Keratinocyte (primary cell): ENCODE measurements at regions not wholly inside any gene's neighbourhood (a gene's known extent, or its start where the extent isn't known, plus 50 kb on each side); places are given as distances from the start of the nearest gene placed in this dataset.

ENCODE experiments used
- DNase-seq: peaks from one replicate; pipeline ENCODE4 v3.0.0-alpha.2; 2011; ENCODE audit warnings: low read depth, missing footprints, low spot score
- FAIRE-seq: peaks from 2 replicates; lab custom pipeline; 2011; peaks lifted over from hg19 to GRCh38; lab: Jason Lieb, UNC
- H2AFZ ChIP-seq: 2 replicates; pipeline ENCODE4 v1.6.0; 2012; ENCODE audit warnings: low read length, control low read depth, inconsistent platforms; ENCODE audit not compliant: control insufficient read depth
- H3K27ac ChIP-seq: 2 replicates; pipeline ENCODE4 v1.5.1; 2011; ENCODE audit warnings: low read length; ENCODE audit not compliant: control insufficient read depth, insufficient read depth
- H3K27me3 ChIP-seq: 3 replicates; pipeline ENCODE4 v1.6.0; 2011; ENCODE audit warnings: low read length; ENCODE audit not compliant: control insufficient read depth, insufficient read depth; ENCODE audit errors: extremely low read depth
- H3K36me3 ChIP-seq, 2 experiments: 2 replicates in 1 of 2; 3 replicates in 1 of 2; pipeline ENCODE4 v1.5.1; 2011; ENCODE audit warnings: low read length in 2 of 2, mild to moderate bottlenecking in 1 of 2; ENCODE audit not compliant: control insufficient read depth in 2 of 2, insufficient read depth in 2 of 2; ENCODE audit errors: extremely low read depth in 1 of 2
- H3K4me1 ChIP-seq: 3 replicates; pipeline ENCODE4 v1.5.1; 2011; ENCODE audit warnings: low read length; ENCODE audit not compliant: control insufficient read depth, insufficient read depth; ENCODE audit errors: extremely low read depth
- H3K4me2 ChIP-seq: 3 replicates; pipeline ENCODE4 v1.6.0; 2011; ENCODE audit warnings: low read depth, low read length; ENCODE audit not compliant: control insufficient read depth, insufficient read depth; ENCODE audit errors: extremely low read depth
- H3K4me3 ChIP-seq, 3 experiments: fragments of 200-600 bp in 1 of 3; sonication (generic) in 1 of 3; 2 replicates in 2 of 3; 3 replicates in 1 of 3; pipeline ENCODE4 v1.5.1; 2011 to 2016; ENCODE audit warnings: low read length in 3 of 3, mild to moderate bottlenecking in 3 of 3, control low read depth in 2 of 3, inconsistent platforms in 1 of 3, low read depth in 1 of 3, mixed read lengths in 1 of 3, mixed run types in 1 of 3, moderate library complexity in 1 of 3; ENCODE audit not compliant: control insufficient read depth in 2 of 3, insufficient read depth in 2 of 3; ENCODE audit errors: extremely low read depth in 1 of 3
- H3K79me2 ChIP-seq: 2 replicates; pipeline ENCODE4 v1.6.0; 2012; ENCODE audit warnings: low read length; ENCODE audit not compliant: control insufficient read depth, insufficient read depth
- H3K9ac ChIP-seq: 3 replicates; pipeline ENCODE4 v1.6.0; 2011; ENCODE audit warnings: low read length; ENCODE audit not compliant: control insufficient read depth, insufficient read depth; ENCODE audit errors: extremely low read depth
- H3K9me1 ChIP-seq: 3 replicates; pipeline ENCODE4 v1.6.0; 2011; ENCODE audit warnings: low read length; ENCODE audit not compliant: control insufficient read depth, insufficient read depth; ENCODE audit errors: extremely low read depth
- H3K9me3 ChIP-seq: 2 replicates; pipeline ENCODE4 v1.5.1; 2012; ENCODE audit warnings: low read depth, low read length; ENCODE audit not compliant: control insufficient read depth
- H4K20me1 ChIP-seq: 3 replicates; pipeline ENCODE4 v1.6.0; 2011; ENCODE audit warnings: low read length; ENCODE audit not compliant: control insufficient read depth, insufficient read depth; ENCODE audit errors: extremely low read depth
- CTCF ChIP-seq, 3 experiments: IDR thresholded peaks in 1 of 3; conservative IDR thresholded peaks in 1 of 3; optimal IDR thresholded peaks in 1 of 3; 2 replicates in 2 of 3; 3 replicates in 1 of 3; pipeline versions ENCODE3 to v1.5.1; 2011; ENCODE audit warnings: low read length in 3 of 3, mild to moderate bottlenecking in 3 of 3, moderate library complexity in 2 of 3, control low read depth in 1 of 3, inconsistent platforms in 1 of 3; ENCODE audit not compliant: insufficient read depth in 2 of 3; ENCODE audit errors: extremely low read depth in 1 of 3
- EZH2 ChIP-seq: IDR thresholded peaks from one replicate; pipeline ENCODE4 v1.6.1; 2012; ENCODE audit warnings: inconsistent platforms, mild to moderate bottlenecking, low read length, moderate library complexity
- dilution Hi-C: fragments of 300-500 bp; cut with MboI; formaldehyde crosslinking; loops from one replicate; pipeline ENCODE4 v1.7.0; 2020; ENCODE audit warnings: low sequenced_read_pairs; ENCODE audit not compliant: extremely low pct_ligation_motif_present

GRCh38 chr10:131650169-131650705, 250.6 kb upstream of the PPP2R2D start:
- peaks cover 22% of the 10 kb centered on the region for H3K9me3 ChIP-seq

GRCh38 chr10:131650771-131651673, 249.8 kb upstream of the PPP2R2D start:
- TF ChIP-seq CTCF (optimal IDR thresholded peaks at IDR 0.05 in 1 of 3, IDR thresholded peaks at IDR 0.05 in 1 of 3, conservative IDR thresholded peaks at IDR 0.05 in 1 of 3; ENCODE audit: extremely low read depth in 1 of 3, insufficient read depth in 2 of 3, low read length in 3 of 3), result no peak
- TF ChIP-seq EZH2, result no peak
- DNase-seq (no peak), FAIRE-seq (no peak)
- Histone ChIP-seq H3K4me3 (no peak overlapping the region), H3K4me2 (no peak overlapping the region), H3K79me2 (no peaks in the 10 kb centered on the region), H3K36me3 (no peaks in the 10 kb centered on the region), H3K27ac (no peak overlapping the region), H3K9me3 (peaks cover 21% of the 10 kb centered on the region), H4K20me1 (no peaks in the 10 kb centered on the region), H3K9ac (no peak overlapping the region), H3K9me1 (no peaks in the 10 kb centered on the region), H3K4me1 (no peaks in the 10 kb centered on the region), H2AFZ (no peak overlapping the region), H3K27me3 (no peaks in the 10 kb centered on the region)
- dilution Hi-C loops, result no loop called here

More at GRCh38 chr10:131650169-131650705, 250.6 kb upstream of the PPP2R2D start:
- DNase-seq (no peak), FAIRE-seq (no peak)
- TF ChIP-seq EZH2, result no peak
- no peak overlapping the region for H3K9ac ChIP-seq
- no peaks in the 10 kb centered on the region for H3K9me1 ChIP-seq
- H3K36me3 ChIP-seq, result no peaks in the 10 kb centered on the region
- H3K27me3 ChIP-seq, result no peaks in the 10 kb centered on the region
- dilution Hi-C loops, result no loop called here
- no peak overlapping the region for H3K4me2 ChIP-seq
- no peaks in the 10 kb centered on the region for H3K4me1 ChIP-seq
- no peak overlapping the region for H3K27ac ChIP-seq
- no peaks in the 10 kb centered on the region for H4K20me1 ChIP-seq
- no peak overlapping the region for H2AFZ ChIP-seq
- H3K4me3 ChIP-seq, result no peak overlapping the region
- H3K79me2 ChIP-seq, result no peaks in the 10 kb centered on the region
